Psoas muscle (tissue), 7 donors: ENCODE measurements at regions not wholly inside any gene's neighbourhood (a gene's known extent, or its start where the extent isn't known, plus 50 kb on each side); places are given as distances from the start of the nearest gene placed in this dataset.

Source experiments
- ATAC-seq, 4 donors: fragments of 200-7000 bp; cut with Tn5 transposase; one replicate each; pipeline ENCODE4 v1.9.1; 2020; ENCODE audit warnings: moderate library complexity in 3 of 4, mild to moderate bottlenecking in 2 of 4
- DNase-seq, 2 donors: peaks; one replicate each; pipeline ENCODE4 v3.0.0-alpha.2; 2020
- H3K27ac ChIP-seq: fragments of 200-600 bp; one replicate; pipeline ENCODE4 v1.8.0; 2022
- H3K27me3 ChIP-seq, 3 donors: fragments of 200-600 bp in 1 of 3; one replicate each; pipeline versions ENCODE4 v1.6.1 to v1.8.0; 2013 to 2022; ENCODE audit warnings: low read length in 2 of 3, mild to moderate bottlenecking in 2 of 3, moderate library complexity in 1 of 3; ENCODE audit not compliant: insufficient read depth in 3 of 3
- H3K36me3 ChIP-seq, 2 donors: fragments of 200-600 bp in 1 of 2; one replicate each; pipeline versions ENCODE4 v1.6.1 to v1.8.0; 2013 to 2022; ENCODE audit warnings: low read depth in 1 of 2, mild to moderate bottlenecking in 1 of 2, moderate library complexity in 1 of 2; ENCODE audit not compliant: insufficient read depth in 1 of 2
- H3K4me1 ChIP-seq: fragments of 200-600 bp; one replicate; pipeline ENCODE4 v1.8.0; 2022
- H3K4me3 ChIP-seq: fragments of 200-600 bp; one replicate; pipeline ENCODE4 v1.8.0; 2022; ENCODE audit warnings: mild to moderate bottlenecking
- H3K9me3 ChIP-seq: fragments of 200-600 bp; one replicate; pipeline ENCODE4 v1.8.0; 2022
- WGBS, 3 donors: extraction: QIAGEN DNeasy Blood & Tissue Kit; methylation state at CpG; one replicate each; pipeline versions ENCODE4 v1.1.6 to v1.1.7; 2013; 5-methylcytosine and 5-hydroxymethylcytosine counted together
- intact Hi-C, 2 donors: fragments of 100-400 bp; cut with DNase I; formaldehyde crosslinking; loops; one replicate each; pipeline versions ENCODE4 v1.11.0 to v1.14.2; 2022
- TF ChIP-seq, protein P1 (sequence below): fragments of 200-600 bp; IDR thresholded peaks from one replicate; pipeline ENCODE4 v1.8.0; 2022; ENCODE audit warnings: antibody characterized with exemption
- donor health status: healthy with polysubstance abuse.
- donor health status: DM: no; HTN: no; CAD: no; lungs with moderate emphysema.
- donor health status: Bipolar disorder and iron deficiency.
- donor health status: healthy.
- donor health status: DM: yes; HTN: yes; CAD: no.
- donor health status: DM: no; HTN: no; CAD: no.
- donor health status: DM: yes; HTN: yes; CAD: no.

- Histone ChIP-seq H3K36me3 (no peaks in the 10 kb centered on the region), H3K27me3 (no peaks in the 10 kb centered on the region), H3K4me3 (no peak overlapping the region), H3K9me3 (peaks cover 1% of the 10 kb centered on the region), H3K4me1 (no peaks in the 10 kb centered on the region), H3K27ac (no peak overlapping the region)
- DNase-seq (no peak), ATAC-seq (no peak)
- intact Hi-C loops: no loop called here
- WGBS, 3 donors: 31 to 62% (median 47%) methylated on average over 1 of the region's 1 CpG
- TF ChIP-seq, protein P1, sequence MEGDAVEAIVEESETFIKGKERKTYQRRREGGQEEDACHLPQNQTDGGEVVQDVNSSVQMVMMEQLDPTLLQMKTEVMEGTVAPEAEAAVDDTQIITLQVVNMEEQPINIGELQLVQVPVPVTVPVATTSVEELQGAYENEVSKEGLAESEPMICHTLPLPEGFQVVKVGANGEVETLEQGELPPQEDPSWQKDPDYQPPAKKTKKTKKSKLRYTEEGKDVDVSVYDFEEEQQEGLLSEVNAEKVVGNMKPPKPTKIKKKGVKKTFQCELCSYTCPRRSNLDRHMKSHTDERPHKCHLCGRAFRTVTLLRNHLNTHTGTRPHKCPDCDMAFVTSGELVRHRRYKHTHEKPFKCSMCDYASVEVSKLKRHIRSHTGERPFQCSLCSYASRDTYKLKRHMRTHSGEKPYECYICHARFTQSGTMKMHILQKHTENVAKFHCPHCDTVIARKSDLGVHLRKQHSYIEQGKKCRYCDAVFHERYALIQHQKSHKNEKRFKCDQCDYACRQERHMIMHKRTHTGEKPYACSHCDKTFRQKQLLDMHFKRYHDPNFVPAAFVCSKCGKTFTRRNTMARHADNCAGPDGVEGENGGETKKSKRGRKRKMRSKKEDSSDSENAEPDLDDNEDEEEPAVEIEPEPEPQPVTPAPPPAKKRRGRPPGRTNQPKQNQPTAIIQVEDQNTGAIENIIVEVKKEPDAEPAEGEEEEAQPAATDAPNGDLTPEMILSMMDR: no peak
Measured at GRCh38 chr3:13160619-13161018, 87.4 kb upstream of the IQSEC1 start.

GRCh38 chr3:13159890-13160289 is 86.7 kb upstream of the IQSEC1 start:
- ATAC-seq (no peak), DNase-seq (no peak)
- WGBS, 3 donors: 87 to 89% (median 88%) methylated on average over 4 of the region's 4 CpGs
- Histone ChIP-seq H3K36me3 (no peaks in the 10 kb centered on the region), H3K27me3 (no peaks in the 10 kb centered on the region), H3K4me1 (no peaks in the 10 kb centered on the region), H3K27ac (no peak overlapping the region), H3K9me3 (peaks cover 4% of the 10 kb centered on the region), H3K4me3 (no peak overlapping the region)
- TF ChIP-seq, protein P1: no peak
- intact Hi-C loops: no loop called here

DNA sequence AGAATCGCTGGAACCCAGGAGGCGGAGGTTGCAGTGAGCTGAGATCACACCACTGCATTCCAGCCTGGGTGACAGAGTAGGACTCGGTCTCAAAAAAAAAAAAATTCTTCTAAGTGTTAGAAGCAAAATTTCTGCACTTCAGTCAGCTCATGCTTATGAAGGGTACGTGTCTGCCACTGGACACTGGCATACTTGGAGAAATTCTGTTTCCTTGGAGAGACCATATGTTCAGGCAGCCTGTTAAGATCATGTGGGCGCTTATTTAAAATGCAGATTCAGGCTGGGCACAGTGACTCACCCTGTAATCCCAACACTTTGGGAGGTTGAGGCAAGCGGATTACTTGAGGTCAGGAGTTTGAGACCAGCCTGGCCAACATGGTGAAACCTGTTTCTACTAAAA is 85.6 kb upstream of the IQSEC1 start:
- Histone ChIP-seq H3K27me3 (no peaks in the 10 kb centered on the region), H3K27ac (no peak overlapping the region), H3K4me1 (no peaks in the 10 kb centered on the region), H3K36me3 (no peaks in the 10 kb centered on the region), H3K9me3 (peaks cover 4% of the 10 kb centered on the region), H3K4me3 (no peak overlapping the region)
- TF ChIP-seq, protein P1: no peak
- 92 to 96% (median 92%) methylated on average over 6 of the region's 6 CpGs for WGBS, 3 donors
- intact Hi-C loops: no loop called here
- ATAC-seq (no peak), DNase-seq (no peak)

DNA sequence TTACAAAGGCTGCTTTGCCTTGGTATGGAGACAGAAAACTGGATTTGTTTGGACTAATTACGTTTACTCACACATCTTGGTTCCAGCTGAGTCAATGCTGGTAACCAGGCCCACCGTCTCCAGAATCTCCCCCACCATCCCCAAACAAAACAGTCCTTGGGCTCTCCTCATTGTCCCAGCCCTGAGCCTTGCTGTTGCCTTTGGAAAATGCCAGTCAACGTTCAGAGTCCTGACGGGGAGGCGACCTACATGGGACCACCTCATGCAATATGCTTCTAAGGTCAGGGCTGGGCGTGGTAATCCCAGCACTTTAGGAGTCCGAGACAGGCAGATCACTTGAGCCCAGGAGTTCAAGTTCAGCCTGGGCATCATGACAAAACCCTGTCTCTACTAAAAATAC is 85.2 kb upstream of the IQSEC1 start:
- no peak overlapping the region for H3K27ac ChIP-seq
- no peaks in the 10 kb centered on the region for H3K4me1 ChIP-seq
- TF ChIP-seq, protein P1: no peak
- H3K27me3 ChIP-seq: no peaks in the 10 kb centered on the region
- intact Hi-C loops: no loop called here
- no peak for ATAC-seq
- no peak for DNase-seq
- no peak overlapping the region for H3K4me3 ChIP-seq
- H3K9me3 ChIP-seq: peaks cover 4% of the 10 kb centered on the region
- WGBS, 3 donors: 86 to 89% (median 89%) methylated on average over 7 of the region's 7 CpGs
- H3K36me3 ChIP-seq: no peaks in the 10 kb centered on the region

DNA sequence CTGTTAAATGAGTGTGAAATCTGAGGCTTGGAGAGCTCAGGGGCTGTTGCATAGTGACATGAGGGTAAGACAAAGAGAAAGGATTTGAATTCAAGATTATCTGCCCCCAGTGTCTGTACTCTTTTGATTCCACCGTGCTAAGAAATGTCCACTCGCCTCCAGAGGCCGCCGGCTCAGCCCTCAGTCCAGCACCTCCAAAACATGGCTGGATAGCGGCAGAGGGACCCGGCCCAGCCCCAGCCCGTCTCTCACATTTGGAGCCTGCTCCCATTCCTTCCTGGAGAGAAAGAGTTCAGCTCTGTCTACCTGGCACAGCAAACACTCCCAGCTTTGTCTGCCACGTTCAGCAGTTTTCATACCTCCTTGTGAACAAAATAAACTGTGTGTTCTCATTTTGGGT is 84.8 kb upstream of the IQSEC1 start:
- no peak for DNase-seq
- ATAC-seq: no peak

More for the DNA sequence above, 84.8 kb upstream of the IQSEC1 start:
- Histone ChIP-seq H3K27ac (no peak overlapping the region), H3K4me1 (no peaks in the 10 kb centered on the region), H3K4me3 (no peak overlapping the region), H3K27me3 (no peaks in the 10 kb centered on the region), H3K9me3 (peaks cover 4% of the 10 kb centered on the region), H3K36me3 (no peaks in the 10 kb centered on the region)
- TF ChIP-seq, protein P1: no peak
- WGBS, 3 donors: 82 to 86% (median 85%) methylated on average over 8 of the region's 8 CpGs
- intact Hi-C loops: no loop called here
